HCT116 (cell line): ENCODE measurements at regions not wholly inside any gene's neighbourhood (a gene's known extent, or its start where the extent isn't known, plus 50 kb on each side); places are given as distances from the start of the nearest gene placed in this dataset.
A peak's percentile ranks its signal among the peaks of the same experiment; 100 is the strongest.

Experiments used
- ATF3 ChIP-seq: IDR thresholded peaks from 2 replicates; pipeline ENCODE4 v1.6.1; 2012
- JUND ChIP-seq: IDR thresholded peaks from 2 replicates; pipeline ENCODE4 v1.6.1; 2012
- POLR2AphosphoS5 ChIP-seq: IDR thresholded peaks from 2 replicates; pipeline ENCODE4 v1.6.1; 2011; ENCODE audit warnings: mild to moderate bottlenecking, low read depth, low read length, moderate library complexity
- RAD21 ChIP-seq: IDR thresholded peaks from 2 replicates; pipeline ENCODE4 v1.6.1; 2012; ENCODE audit warnings: low read depth, mild to moderate bottlenecking

GRCh38 chr12:76158518-76159321 lies 74.2 kb upstream of the NAP1L1 start:
- TF ChIP-seq JUND = 0 out of 2 replicates have a peak, but pooled peaks have one; percentile 24
- no peak for TF ChIP-seq ATF3
- TF ChIP-seq RAD21 = peak; percentile 54
- no peak for TF ChIP-seq POLR2AphosphoS5
